Left lobe of liver (tissue), 2 donors: ENCODE measurements at regions not wholly inside any gene's neighbourhood (a gene's known extent, or its start where the extent isn't known, plus 50 kb on each side); places are given as distances from the start of the nearest gene placed in this dataset.

Experiments
- ATAC-seq: fragments of 200-7000 bp; cut with Tn5 transposase; one replicate; pipeline ENCODE4 v1.9.1; 2020; ENCODE audit warnings: mild to moderate bottlenecking, moderate library complexity
- DNase-seq: peaks from one replicate; pipeline ENCODE4 v3.0.0-alpha.2; 2020; ENCODE audit warnings: low spot score
- donor health status: DM: no; HTN: no; CAD: no; lungs with moderate emphysema.
- donor health status: DM: no; HTN: yes; CAD: no.

- DNase-seq: peak; percentile 66
- peak; percentile 95 for ATAC-seq
Observed at GRCh38 chr2:217691920-217692666, 310.7 kb downstream of the TNS1 start.

- no peak for ATAC-seq
- DNase-seq: no peak
Observed at GRCh38 chr2:217691516-217691915, 311.3 kb downstream of the TNS1 start.

GRCh38 chr2:217689053-217689452, 313.7 kb downstream of the TNS1 start:
- DNase-seq (no peak), ATAC-seq (no peak)

- DNase-seq (no peak), ATAC-seq (no peak)
Observed at GRCh38 chr2:217688494-217688893, 314.3 kb downstream of the TNS1 start.

GRCh38 chr2:217687771-217688170, 315.0 kb downstream of the TNS1 start:
- no peak for ATAC-seq
- DNase-seq: no peak

GRCh38 chr2:217685255-217685605, 317.6 kb downstream of the TNS1 start:
- peak; percentile 95 for ATAC-seq
- peak; percentile 62 for DNase-seq

GRCh38 chr2:217684431-217685254, 318.2 kb downstream of the TNS1 start:
- ATAC-seq (no peak), DNase-seq (no peak)

- ATAC-seq: no peak
- no peak for DNase-seq
Observed at GRCh38 chr2:217683106-217683870, 319.5 kb downstream of the TNS1 start.

- no peak for DNase-seq
- ATAC-seq: no peak
Observed at GRCh38 chr2:217681791-217682190, 321.0 kb downstream of the TNS1 start.

- ATAC-seq: no peak
- no peak for DNase-seq
Observed at GRCh38 chr2:217680381-217680780, 322.4 kb downstream of the TNS1 start.

- no peak for DNase-seq
Observed at GRCh38 chr2:217673627-217674026, 329.2 kb downstream of the TNS1 start.

GRCh38 chr2:217672472-217672871, 330.3 kb downstream of the TNS1 start:
- ATAC-seq: no peak
- no peak for DNase-seq

More at GRCh38 chr2:217673627-217674026, 329.2 kb downstream of the TNS1 start:
- ATAC-seq: no peak

GRCh38 chr2:217671871-217672270, 330.9 kb downstream of the TNS1 start:
- DNase-seq (no peak), ATAC-seq (no peak)

- no peak for DNase-seq
- ATAC-seq: no peak
Observed at GRCh38 chr2:217671075-217671474, 331.7 kb downstream of the TNS1 start.

GRCh38 chr2:217669831-217670230, 333.0 kb downstream of the TNS1 start:
- no peak for ATAC-seq

GRCh38 chr2:217667512-217667911, 335.3 kb downstream of the TNS1 start:
- ATAC-seq (no peak), DNase-seq (no peak)

More at GRCh38 chr2:217669831-217670230, 333.0 kb downstream of the TNS1 start:
- no peak for DNase-seq

GRCh38 chr2:217667035-217667434, 335.8 kb downstream of the TNS1 start:
- DNase-seq (no peak), ATAC-seq (no peak)

GRCh38 chr2:217666338-217666737, 336.5 kb downstream of the TNS1 start:
- no peak for DNase-seq
- ATAC-seq: no peak

GRCh38 chr2:217664761-217665160, 338.0 kb downstream of the TNS1 start:
- ATAC-seq: no peak
- no peak for DNase-seq

- ATAC-seq (no peak), DNase-seq (no peak)
Observed at GRCh38 chr2:217662984-217663602, 339.7 kb downstream of the TNS1 start.

GRCh38 chr2:217661378-217661777, 341.4 kb downstream of the TNS1 start:
- no peak for ATAC-seq
- no peak for DNase-seq
